CD8-positive, alpha-beta memory T cell (primary cell): ENCODE measurements at regions not wholly inside any gene's neighbourhood (a gene's known extent, or its start where the extent isn't known, plus 50 kb on each side); places are given as distances from the start of the nearest gene placed in this dataset.

Source experiments
- CTCF ChIA-PET: fragments of 350-600 bp; sonication (Branson Sonifier 250); formaldehyde crosslinking; loops from one replicate; lab custom pipeline; 2021; ENCODE audit warnings: antibody characterized with exemption; lab: Charles Lee
- POLR2A ChIA-PET: fragments of 350-600 bp; sonication (Branson Sonifier 250); formaldehyde crosslinking; loops from one replicate; lab custom pipeline; 2021; ENCODE audit warnings: antibody characterized with exemption; lab: Charles Lee
- DNase-seq, 5 donors: peaks; one replicate each; pipeline versions ENCODE4 v3.0.0 to v3.0.0-alpha.2; 2020 to 2022; ENCODE audit warnings: mixed read lengths in 1 of 5
- H3K27ac ChIP-seq: one replicate; pipeline ENCODE4 v1.7.0; 2013; ENCODE audit warnings: low read depth, mild to moderate bottlenecking, low read length, moderate library complexity
- H3K27me3 ChIP-seq: 2 replicates; pipeline ENCODE4 v1.7.0; 2013; ENCODE audit warnings: low read length, mild to moderate bottlenecking; ENCODE audit not compliant: insufficient read depth, poor library complexity, severe bottlenecking
- H3K36me3 ChIP-seq: 2 replicates; pipeline ENCODE4 v1.7.0; 2013; ENCODE audit warnings: mild to moderate bottlenecking, low read length, moderate library complexity; ENCODE audit not compliant: insufficient read depth
- H3K4me1 ChIP-seq: 2 replicates; pipeline ENCODE4 v1.7.0; 2013; ENCODE audit warnings: mild to moderate bottlenecking, low read length, moderate library complexity; ENCODE audit not compliant: insufficient read depth
- H3K4me3 ChIP-seq: 2 replicates; pipeline ENCODE4 v1.7.0; 2013; ENCODE audit warnings: mild to moderate bottlenecking, low read length
- H3K9me3 ChIP-seq: 2 replicates; pipeline ENCODE4 v1.7.0; 2013; ENCODE audit warnings: mild to moderate bottlenecking, low read length
- H3K27ac Mint-ChIP-seq, 8 donors: one replicate each; pipeline ENCODE4 v1.8.0; 2020 to 2021; ENCODE audit warnings: mixed read lengths in 8 of 8, mild to moderate bottlenecking in 6 of 8, inconsistent platforms in 3 of 8, moderate library complexity in 3 of 8
- H3K27me3 Mint-ChIP-seq, 2 donors: one replicate each; pipeline ENCODE4 v1.8.0; 2020 to 2021; ENCODE audit warnings: mixed read lengths in 2 of 2, mild to moderate bottlenecking in 1 of 2, moderate library complexity in 1 of 2
- H3K36me3 Mint-ChIP-seq, 3 donors: one replicate each; pipeline ENCODE4 v1.8.0; 2020 to 2021; ENCODE audit warnings: mixed read lengths in 3 of 3, inconsistent platforms in 1 of 3, mild to moderate bottlenecking in 1 of 3
- H3K4me1 Mint-ChIP-seq, 3 donors: one replicate each; pipeline ENCODE4 v1.8.0; 2020 to 2021; ENCODE audit warnings: mixed read lengths in 3 of 3, inconsistent platforms in 1 of 3, mild to moderate bottlenecking in 1 of 3
- H3K4me3 Mint-ChIP-seq, 7 donors: one replicate each; pipeline ENCODE4 v1.8.0; 2020 to 2021; ENCODE audit warnings: mixed read lengths in 7 of 7, mild to moderate bottlenecking in 6 of 7, moderate library complexity in 4 of 7, inconsistent platforms in 2 of 7
- H3K9me3 Mint-ChIP-seq, 5 donors: one replicate each; pipeline ENCODE4 v1.8.0; 2020 to 2022; ENCODE audit warnings: mixed read lengths in 5 of 5, mild to moderate bottlenecking in 3 of 5, moderate library complexity in 2 of 5, inconsistent platforms in 1 of 5

- H3K27ac ChIP-seq: no peak overlapping the region
- CTCF ChIA-PET: no interaction called here
- H3K4me1 Mint-ChIP-seq: peaks cover 0 to 8% (median 7%) of the 10 kb centered on the region in 3 donors
Observed at GRCh38 chrX:43002526-43003203, 224.7 kb upstream of the PPP1R2C start.

DNA sequence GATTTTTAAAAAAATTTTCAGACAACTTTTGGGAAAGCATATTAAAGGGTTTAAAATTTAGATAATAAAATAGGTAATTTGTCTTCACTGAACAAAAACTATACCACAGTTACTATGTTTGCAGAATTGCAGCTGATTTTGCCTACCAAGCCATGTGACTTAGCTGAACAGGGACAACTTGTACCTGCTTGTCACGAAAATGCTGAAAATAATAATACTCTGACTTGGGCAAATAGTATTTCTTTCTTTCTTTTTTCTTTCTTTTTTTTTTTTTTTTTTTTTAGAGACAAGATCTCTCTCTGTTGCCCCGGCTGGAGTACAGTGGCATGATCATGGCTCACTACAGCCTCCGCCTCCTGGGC lies 225.2 kb upstream of the PPP1R2C start:
- H3K9me3 Mint-ChIP-seq: no peaks in the 10 kb centered on the region
- H3K36me3 ChIP-seq: no peaks in the 10 kb centered on the region
- CTCF ChIA-PET: no interaction called here
- H3K27me3 ChIP-seq: no peaks in the 10 kb centered on the region
- H3K27me3 Mint-ChIP-seq: no peaks in the 10 kb centered on the region
- peaks cover 0 to 4% (median 0%) of the 10 kb centered on the region in 3 donors for H3K36me3 Mint-ChIP-seq
- POLR2A ChIA-PET: no interaction called here
- H3K27ac Mint-ChIP-seq: no peak overlapping the region
- DNase-seq: no peak
- H3K4me3 Mint-ChIP-seq: no peak overlapping the region
- no peaks in the 10 kb centered on the region for H3K9me3 ChIP-seq
- peaks cover 0 to 8% (median 7%) of the 10 kb centered on the region in 3 donors for H3K4me1 Mint-ChIP-seq
- no peak overlapping the region for H3K27ac ChIP-seq
- no peaks in the 10 kb centered on the region for H3K4me1 ChIP-seq
- H3K4me3 ChIP-seq: no peak overlapping the region

More at GRCh38 chrX:43002526-43003203, 224.7 kb upstream of the PPP1R2C start:
- H3K36me3 Mint-ChIP-seq: peaks cover 0 to 4% (median 0%) of the 10 kb centered on the region in 3 donors
- no peaks in the 10 kb centered on the region for H3K27me3 Mint-ChIP-seq
- no peaks in the 10 kb centered on the region for H3K36me3 ChIP-seq
- DNase-seq: no peak
- H3K4me1 ChIP-seq: no peaks in the 10 kb centered on the region
- no peaks in the 10 kb centered on the region for H3K9me3 Mint-ChIP-seq
- H3K27ac Mint-ChIP-seq: peak overlapping the region in 2 of 8 donors; percentile 55 to 60
- H3K9me3 ChIP-seq: no peaks in the 10 kb centered on the region
- POLR2A ChIA-PET: no interaction called here
- H3K4me3 Mint-ChIP-seq: no peak overlapping the region
- no peak overlapping the region for H3K4me3 ChIP-seq
- H3K27me3 ChIP-seq: no peaks in the 10 kb centered on the region

DNA sequence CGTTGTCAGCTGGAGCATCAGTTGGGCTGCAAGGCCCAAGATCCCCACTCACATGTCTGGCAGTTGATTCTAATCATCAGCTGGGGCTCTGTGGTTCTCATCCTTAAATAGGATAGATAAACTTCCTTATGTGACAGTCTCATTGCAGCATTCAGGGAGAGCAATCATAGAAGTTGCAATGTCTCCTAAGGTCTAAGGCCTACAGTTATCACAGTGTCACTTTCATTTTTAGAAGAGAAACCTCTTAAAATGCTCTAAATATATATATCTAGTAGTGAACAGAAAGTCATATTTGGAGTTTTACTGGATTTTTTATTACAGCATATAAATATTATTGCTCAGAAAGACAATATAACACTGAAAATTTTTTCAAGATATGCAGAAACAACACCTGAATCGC lies 226.0 kb upstream of the PPP1R2C start:
- H3K27me3 ChIP-seq: no peaks in the 10 kb centered on the region
- Mint-ChIP-seq H3K36me3 (peaks cover 0 to 4% (median 0%) of the 10 kb centered on the region in 3 donors), H3K27ac (no peak overlapping the region), H3K27me3 (peaks cover 0 to 4% of the 10 kb centered on the region in 2 donors), H3K9me3 (no peaks in the 10 kb centered on the region), H3K4me1 (peaks cover 0 to 8% (median 7%) of the 10 kb centered on the region in 3 donors), H3K4me3 (no peak overlapping the region)
- H3K4me3 ChIP-seq: no peak overlapping the region
- H3K4me1 ChIP-seq: no peaks in the 10 kb centered on the region
- ChIA-PET POLR2A (no interaction called here), CTCF (no interaction called here)
- no peak for DNase-seq
- H3K27ac ChIP-seq: no peak overlapping the region
- H3K36me3 ChIP-seq: no peaks in the 10 kb centered on the region
- H3K9me3 ChIP-seq: no peaks in the 10 kb centered on the region

- Histone ChIP-seq H3K27ac (no peak overlapping the region), H3K4me3 (no peak overlapping the region), H3K4me1 (no peaks in the 10 kb centered on the region), H3K36me3 (no peaks in the 10 kb centered on the region), H3K27me3 (no peaks in the 10 kb centered on the region), H3K9me3 (no peaks in the 10 kb centered on the region)
- Mint-ChIP-seq H3K9me3 (no peaks in the 10 kb centered on the region), H3K4me1 (peaks cover 0 to 7% (median 7%) of the 10 kb centered on the region in 3 donors), H3K27ac (peak overlapping the region in 1 of 8 donors; percentile 23), H3K4me3 (no peak overlapping the region), H3K27me3 (peaks cover 0 to 4% of the 10 kb centered on the region in 2 donors), H3K36me3 (no peaks in the 10 kb centered on the region)
- DNase-seq: no peak
- ChIA-PET CTCF (no interaction called here), POLR2A (no interaction called here)
Observed at GRCh38 chrX:43005561-43005960, 227.6 kb upstream of the PPP1R2C start.

DNA sequence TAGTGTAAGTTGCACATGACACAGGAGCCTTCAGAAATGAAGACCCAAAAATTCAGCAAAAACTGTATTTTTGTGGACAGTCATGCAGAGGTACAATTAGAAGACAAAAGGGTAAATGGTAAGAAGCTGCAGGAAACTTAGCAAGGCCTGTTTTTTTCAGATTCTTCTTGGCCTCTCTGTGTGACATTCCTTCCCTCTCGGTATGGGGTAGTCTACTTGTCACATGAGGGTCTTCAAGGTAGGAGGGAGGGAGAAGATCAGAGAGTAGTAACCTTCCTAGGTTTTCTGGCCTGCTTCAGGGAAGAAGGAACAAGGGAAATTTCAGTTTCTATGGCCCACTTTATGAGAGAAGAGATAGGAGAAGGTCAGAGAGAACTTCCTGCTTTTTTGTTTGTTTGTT lies 230.4 kb upstream of the PPP1R2C start:
- DNase-seq: no peak
- ChIA-PET CTCF (no interaction called here), POLR2A (no interaction called here)
- Mint-ChIP-seq H3K4me3 (no peak overlapping the region), H3K4me1 (peaks cover 0 to 7% (median 7%) of the 10 kb centered on the region in 3 donors), H3K27ac (peak overlapping the region in 1 of 8 donors; percentile 32), H3K36me3 (no peaks in the 10 kb centered on the region), H3K9me3 (no peaks in the 10 kb centered on the region), H3K27me3 (peaks cover 0 to 4% of the 10 kb centered on the region in 2 donors)
- Histone ChIP-seq H3K27ac (no peak overlapping the region), H3K4me3 (no peak overlapping the region), H3K9me3 (no peaks in the 10 kb centered on the region), H3K4me1 (no peaks in the 10 kb centered on the region), H3K36me3 (no peaks in the 10 kb centered on the region), H3K27me3 (no peaks in the 10 kb centered on the region)

DNA sequence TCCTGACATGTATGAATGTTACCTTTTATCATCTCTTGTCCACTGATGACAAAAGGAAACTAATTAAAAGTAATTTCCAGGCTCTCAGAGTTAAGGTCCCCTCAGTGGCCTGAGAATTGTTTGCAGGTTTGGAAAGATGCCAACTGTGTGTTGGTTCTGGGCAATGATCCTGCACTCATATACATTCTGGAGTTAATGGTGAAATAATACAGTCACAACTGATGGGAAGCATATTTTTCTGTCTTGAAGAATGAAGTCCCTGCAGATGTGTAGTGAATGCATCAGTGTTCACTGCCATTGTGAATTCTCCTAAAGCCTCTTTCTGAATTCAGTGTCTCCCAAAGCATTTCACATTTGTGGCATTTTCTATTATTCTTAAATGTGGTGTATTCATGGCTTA lies 238.1 kb upstream of the PPP1R2C start:
- Histone ChIP-seq H3K27me3 (no peaks in the 10 kb centered on the region), H3K4me3 (no peak overlapping the region), H3K36me3 (no peaks in the 10 kb centered on the region), H3K27ac (no peak overlapping the region), H3K9me3 (no peaks in the 10 kb centered on the region), H3K4me1 (no peaks in the 10 kb centered on the region)
- Mint-ChIP-seq H3K9me3 (peaks cover 0 to 2% (median 0%) of the 10 kb centered on the region in 5 donors), H3K4me1 (peaks cover 1 to 8% (median 7%) of the 10 kb centered on the region in 3 donors), H3K27me3 (no peaks in the 10 kb centered on the region), H3K36me3 (peaks cover 0 to 11% (median 0%) of the 10 kb centered on the region in 3 donors), H3K4me3 (no peak overlapping the region), H3K27ac (no peak overlapping the region)
- DNase-seq: no peak
- ChIA-PET CTCF (no interaction called here), POLR2A (no interaction called here)

DNA sequence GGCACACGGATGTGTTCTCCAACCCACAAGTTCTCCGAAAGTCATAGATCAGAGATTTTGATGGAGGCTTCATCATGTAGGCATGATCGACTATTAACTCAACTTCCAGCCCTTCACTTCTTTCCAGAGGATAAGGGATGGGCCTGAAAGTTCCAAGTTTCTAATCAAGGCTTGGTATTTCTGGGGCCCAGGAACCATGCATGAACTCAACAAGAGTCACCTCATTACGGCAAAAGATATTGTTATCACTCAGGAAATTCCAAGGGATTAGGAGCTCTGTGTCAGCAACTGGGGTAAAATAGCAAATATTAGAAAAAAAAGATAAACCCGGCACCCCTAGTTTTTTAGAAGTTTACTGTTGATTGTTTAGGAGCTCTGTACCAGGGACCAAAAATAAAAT lies 240.1 kb upstream of the PPP1R2C start:
- Histone ChIP-seq H3K36me3 (no peaks in the 10 kb centered on the region), H3K27ac (no peak overlapping the region), H3K4me1 (no peaks in the 10 kb centered on the region), H3K4me3 (no peak overlapping the region), H3K27me3 (no peaks in the 10 kb centered on the region), H3K9me3 (no peaks in the 10 kb centered on the region)
- no peak for DNase-seq
- H3K4me1 Mint-ChIP-seq: peaks cover 1 to 8% (median 7%) of the 10 kb centered on the region in 3 donors
- ChIA-PET POLR2A (no interaction called here), CTCF (no interaction called here)
- H3K9me3 Mint-ChIP-seq: peaks cover 0 to 8% (median 4%) of the 10 kb centered on the region in 5 donors
- no peak overlapping the region for H3K4me3 Mint-ChIP-seq
- H3K27ac Mint-ChIP-seq: no peak overlapping the region
- H3K27me3 Mint-ChIP-seq: no peaks in the 10 kb centered on the region
- peaks cover 0 to 20% (median 3%) of the 10 kb centered on the region in 3 donors for H3K36me3 Mint-ChIP-seq

- CTCF ChIA-PET: no interaction called here
Observed at GRCh38 chrX:43019021-43019420, 241.1 kb upstream of the PPP1R2C start.

More at GRCh38 chrX:43019021-43019420, 241.1 kb upstream of the PPP1R2C start:
- no peaks in the 10 kb centered on the region for H3K36me3 ChIP-seq
- no peak overlapping the region for H3K4me3 ChIP-seq
- no peaks in the 10 kb centered on the region for H3K9me3 ChIP-seq
- H3K27me3 Mint-ChIP-seq: peaks cover 0 to 3% of the 10 kb centered on the region in 2 donors
- POLR2A ChIA-PET: no interaction called here
- H3K36me3 Mint-ChIP-seq: peaks cover 1 to 30% (median 3%) of the 10 kb centered on the region in 3 donors
- no peak overlapping the region for H3K4me3 Mint-ChIP-seq
- H3K27ac ChIP-seq: no peak overlapping the region
- peaks cover 1 to 8% (median 7%) of the 10 kb centered on the region in 3 donors for H3K4me1 Mint-ChIP-seq
- no peak overlapping the region for H3K27ac Mint-ChIP-seq
- DNase-seq: no peak
- H3K9me3 Mint-ChIP-seq: peaks cover 0 to 17% (median 6%) of the 10 kb centered on the region in 5 donors
- H3K4me1 ChIP-seq: no peaks in the 10 kb centered on the region
- H3K27me3 ChIP-seq: no peaks in the 10 kb centered on the region
